Adrenal gland (tissue), 9 donors: ENCODE measurements at regions not wholly inside any gene's neighbourhood (a gene's known extent, or its start where the extent isn't known, plus 50 kb on each side); places are given as distances from the start of the nearest gene placed in this dataset.

Experiments
- DNase-seq, 7 donors: peaks; one replicate each; pipeline ENCODE4 v3.0.0-alpha.2; 2019 to 2020
- H3K27ac ChIP-seq, 5 donors: fragments of 200-600 bp; sonication (generic) in 4 of 5; 1 replicate in 3 of 5; 2 replicates in 2 of 5; pipeline versions ENCODE4 v1.5.1 to v1.8.0; 2016 to 2020; ENCODE audit warnings: mild to moderate bottlenecking in 1 of 5
- H3K27me3 ChIP-seq: fragments of 200-600 bp; 2 replicates; pipeline ENCODE4 v1.8.0; 2021
- H3K36me3 ChIP-seq, 2 donors: fragments of 200-600 bp; replicated peaks in 1 of 2; 1 replicate in 1 of 2; 2 replicates in 1 of 2; pipeline versions ENCODE4 v1.5.1 to v1.8.0; 2018 to 2022
- H3K4me1 ChIP-seq, 2 donors: fragments of 200-600 bp; replicated peaks in 1 of 2; 1 replicate in 1 of 2; 2 replicates in 1 of 2; pipeline versions ENCODE4 v1.5.1 to v1.8.0; 2018 to 2021
- H3K4me3 ChIP-seq, 4 donors: fragments of 200-600 bp; sonication (generic) in 3 of 4; one replicate each; pipeline ENCODE4 v1.5.1; 2016 to 2018
- H3K9me3 ChIP-seq, 3 donors: fragments of 200-600 bp; sonication (generic) in 1 of 3; replicated peaks in 1 of 3; 1 replicate in 2 of 3; 2 replicates in 1 of 3; pipeline versions ENCODE4 v1.5.1 to v1.8.0; 2016 to 2021
- CTCF ChIP-seq, 6 experiments: fragments of 450-650 bp in 4 of 6; fragments of 200-600 bp in 2 of 6; sonication (generic) in 1 of 6; IDR thresholded peaks; 1 replicate in 5 of 6; 2 replicates in 1 of 6; pipeline versions ENCODE4 v1.5.1 to v1.8.0; 2016 to 2021; ENCODE audit warnings: antibody characterized with exemption in 6 of 6, mild to moderate bottlenecking in 2 of 6, moderate library complexity in 1 of 6
- POLR2A ChIP-seq, 2 donors: fragments of 450-650 bp; IDR thresholded peaks; one replicate each; pipeline ENCODE4 v1.6.1; 2017; ENCODE audit warnings: antibody characterized with exemption in 2 of 2, mild to moderate bottlenecking in 2 of 2, moderate library complexity in 1 of 2
- WGBS, 4 donors: extraction: QIAGEN DNeasy Blood & Tissue Kit in 2 of 4; methylation state at CpG; one replicate each; pipeline versions ENCODE4 v1.1.5 to v1.1.7; 2013 to 2017; 5-methylcytosine and 5-hydroxymethylcytosine counted together
- intact Hi-C, 2 donors: fragments of 100-400 bp; cut with DNase I; formaldehyde crosslinking; loops; one replicate each; pipeline versions ENCODE4 v1.14.1 to v1.15.0; 2022 to 2023
- donor health status: healthy with polysubstance abuse.
- donor health status: Bipolar disorder and iron deficiency.
- donor health status: DM: yes; HTN: yes; CAD: no.
- donor health status: DM: no; HTN: no; CAD: no.
- donor health status: DM: no; HTN: no; CAD: no.

- no peak overlapping the region for H3K4me3 ChIP-seq
- no peaks in the 10 kb centered on the region for H3K9me3 ChIP-seq
- WGBS, 4 donors, result 84 to 86% (median 85%) methylated on average over 3 of the region's 3 CpGs
- no peak overlapping the region for H3K27ac ChIP-seq
- TF ChIP-seq POLR2A (IDR thresholded peaks at IDR 0.05) (no peak), CTCF (IDR thresholded peaks at IDR 0.05) (no peak)
- intact Hi-C loops, result no loop called here
- no peaks in the 10 kb centered on the region for H3K4me1 ChIP-seq
- no peak for DNase-seq
- H3K36me3 ChIP-seq, result no peaks in the 10 kb centered on the region
- no peaks in the 10 kb centered on the region for H3K27me3 ChIP-seq
These were observed 231.8 kb upstream of the AGA start for GRCh38 chr4:177673985-177674489.

GRCh38 chr4:177680308-177680707, 238.1 kb upstream of the AGA start:
- 75 to 92% (median 77%) methylated on average over 2 of the region's 2 CpGs for WGBS, 4 donors
- H3K27me3 ChIP-seq, result no peaks in the 10 kb centered on the region
- intact Hi-C loops, result no loop called here

GRCh38 chr4:177681902-177682301, 239.7 kb upstream of the AGA start:
- no peaks in the 10 kb centered on the region for H3K36me3 ChIP-seq
- H3K9me3 ChIP-seq, result no peaks in the 10 kb centered on the region
- intact Hi-C loops, result no loop called here
- no peak for DNase-seq
- H3K4me1 ChIP-seq, result no peaks in the 10 kb centered on the region
- 95 to 100% (median 98%) methylated on average over 1 of the region's 1 CpG for WGBS, 4 donors
- H3K27ac ChIP-seq, result no peak overlapping the region
- H3K27me3 ChIP-seq, result no peaks in the 10 kb centered on the region
- H3K4me3 ChIP-seq, result no peak overlapping the region
- no peak for TF ChIP-seq CTCF (IDR thresholded peaks at IDR 0.05)
- TF ChIP-seq POLR2A (IDR thresholded peaks at IDR 0.05), result no peak

More at GRCh38 chr4:177680308-177680707, 238.1 kb upstream of the AGA start:
- no peak for DNase-seq
- no peak overlapping the region for H3K27ac ChIP-seq
- TF ChIP-seq CTCF (IDR thresholded peaks at IDR 0.05), result no peak
- TF ChIP-seq POLR2A (IDR thresholded peaks at IDR 0.05), result no peak
- H3K4me1 ChIP-seq, result no peaks in the 10 kb centered on the region
- no peak overlapping the region for H3K4me3 ChIP-seq
- no peaks in the 10 kb centered on the region for H3K9me3 ChIP-seq
- H3K36me3 ChIP-seq, result no peaks in the 10 kb centered on the region

- Histone ChIP-seq H3K27ac (no peak overlapping the region), H3K4me1 (no peaks in the 10 kb centered on the region), H3K4me3 (no peak overlapping the region), H3K27me3 (no peaks in the 10 kb centered on the region), H3K36me3 (no peaks in the 10 kb centered on the region), H3K9me3 (no peaks in the 10 kb centered on the region)
- intact Hi-C loops, result no loop called here
- DNase-seq, result no peak
- TF ChIP-seq POLR2A (IDR thresholded peaks at IDR 0.05) (no peak), CTCF (IDR thresholded peaks at IDR 0.05) (no peak)
These were observed 244.9 kb upstream of the AGA start for GRCh38 chr4:177687117-177687516.
